GM23338 (cell line): ENCODE measurements at regions not wholly inside any gene's neighbourhood (a gene's known extent, or its start where the extent isn't known, plus 50 kb on each side); places are given as distances from the start of the nearest gene placed in this dataset.

Experiments used
- ATAC-seq: fragments of 200-7000 bp; cut with Tn5 transposase; 3 replicates; pipeline ENCODE4 v1.9.1; 2020
- DNase-seq: peaks from one replicate; pipeline ENCODE4 v3.0.0-alpha.2; 2015; ENCODE audit warnings: low spot score
- H2AFZ ChIP-seq: fragments of 200-600 bp; sonication (generic); 2 replicates; pipeline ENCODE4 v1.8.0; 2016; ENCODE audit warnings: antibody characterized with exemption, mild to moderate bottlenecking, moderate library complexity
- H3F3A ChIP-seq: fragments of 200-600 bp; sonication (generic); replicated peaks from 2 replicates; pipeline ENCODE4 v1.8.0; 2017; ENCODE audit warnings: antibody characterized with exemption, mixed run types, low read depth
- H3K27ac ChIP-seq: fragments of 200-600 bp; sonication (generic); 2 replicates; pipeline ENCODE4 v1.6.1; 2016; ENCODE audit warnings: low read depth
- H3K27me3 ChIP-seq: fragments of 200-600 bp; sonication (generic); 2 replicates; pipeline ENCODE4 v1.8.0; 2016; ENCODE audit warnings: mild to moderate bottlenecking, mixed run types, moderate library complexity; ENCODE audit not compliant: insufficient read depth
- H3K36me3 ChIP-seq: fragments of 200-600 bp; sonication (generic); 2 replicates; pipeline ENCODE4 v1.8.0; 2016; ENCODE audit warnings: mild to moderate bottlenecking; ENCODE audit not compliant: insufficient read depth
- H3K4me1 ChIP-seq: fragments of 200-600 bp; sonication (generic); 2 replicates; pipeline ENCODE4 v1.8.0; 2016; ENCODE audit warnings: mild to moderate bottlenecking, moderate library complexity; ENCODE audit not compliant: insufficient read depth
- H3K4me2 ChIP-seq: fragments of 200-600 bp; sonication (generic); 2 replicates; pipeline ENCODE4 v1.7.1; 2017; ENCODE audit warnings: mixed run types
- H3K4me3 ChIP-seq: fragments of 200-600 bp; sonication (generic); 2 replicates; pipeline ENCODE4 v1.6.1; 2016; ENCODE audit warnings: mixed run types
- H3K79me2 ChIP-seq: fragments of 200-600 bp; sonication (generic); replicated peaks from 2 replicates; pipeline ENCODE4 v1.8.0; 2017; ENCODE audit warnings: mild to moderate bottlenecking; ENCODE audit not compliant: insufficient read depth
- H3K9me2 ChIP-seq: fragments of 200-600 bp; sonication (generic); 2 replicates; pipeline ENCODE4 v1.8.0; 2017; ENCODE audit not compliant: insufficient read depth
- H4K20me1 ChIP-seq: fragments of 200-600 bp; sonication (generic); replicated peaks from 2 replicates; pipeline ENCODE4 v1.8.0; 2017; ENCODE audit warnings: mild to moderate bottlenecking; ENCODE audit not compliant: insufficient read depth
- H3K27ac Mint-ChIP-seq: 2 replicates; pipeline ENCODE4 v1.8.0; 2020; ENCODE audit warnings: inconsistent platforms, mild to moderate bottlenecking, moderate library complexity, mixed read lengths
- H3K27me3 Mint-ChIP-seq: 3 replicates; pipeline ENCODE4 v1.8.0; 2022; ENCODE audit warnings: low read depth, mild to moderate bottlenecking, moderate library complexity, mixed read lengths, inconsistent platforms; ENCODE audit not compliant: insufficient read depth, poor library complexity
- H3K36me3 Mint-ChIP-seq: 3 replicates; pipeline ENCODE4 v1.8.0; 2021; ENCODE audit warnings: low read depth, mild to moderate bottlenecking, inconsistent platforms, moderate library complexity, mixed read lengths
- H3K4me1 Mint-ChIP-seq: 3 replicates; pipeline ENCODE4 v1.8.0; 2020; ENCODE audit warnings: mild to moderate bottlenecking, inconsistent platforms, mixed read lengths
- H3K4me3 Mint-ChIP-seq: 3 replicates; pipeline ENCODE4 v1.8.0; 2021; ENCODE audit warnings: moderate library complexity, mild to moderate bottlenecking, inconsistent platforms, mixed read lengths
- H3K9me3 Mint-ChIP-seq: 3 replicates; pipeline ENCODE4 v1.8.0; 2020; ENCODE audit warnings: moderate library complexity, mild to moderate bottlenecking, inconsistent platforms, mixed read lengths
- CREB1 ChIP-seq: fragments of 250-450 bp; sonication (Bioruptor Pico); IDR thresholded peaks from 2 replicates; pipeline ENCODE4 v1.5.0; 2020; ENCODE audit warnings: low read depth, mild to moderate bottlenecking, moderate library complexity
- CTCF ChIP-seq, 2 experiments: fragments of 200-600 bp in 1 of 2; sonication (generic) in 1 of 2; conservative IDR thresholded peaks; 2 replicates each; pipeline versions ENCODE4 v1.5.1 to v1.6.1; 2016 to 2017; ENCODE audit warnings: antibody characterized with exemption in 2 of 2, low read depth in 2 of 2, mild to moderate bottlenecking in 2 of 2, moderate library complexity in 1 of 2
- ETS1 ChIP-seq: IDR thresholded peaks from 2 replicates; pipeline ENCODE4 v1.6.1; 2016; ENCODE audit warnings: antibody characterized with exemption
- EZH2 ChIP-seq: fragments of 200-600 bp; sonication (generic); IDR thresholded peaks from one replicate; pipeline ENCODE4 v1.8.0; 2017; ENCODE audit warnings: antibody characterized with exemption, mild to moderate bottlenecking, low read depth; ENCODE audit not compliant: unreplicated experiment
- EZH2phosphoT487 ChIP-seq: fragments of 200-600 bp; sonication (generic); IDR thresholded peaks from one replicate; pipeline ENCODE4 v1.8.1; 2018; ENCODE audit warnings: antibody characterized with exemption; ENCODE audit not compliant: unreplicated experiment
- JUNB ChIP-seq: IDR thresholded peaks from one replicate; pipeline ENCODE4 v1.6.1; 2016; ENCODE audit warnings: antibody characterized with exemption; ENCODE audit not compliant: unreplicated experiment
- NANOG ChIP-seq: IDR thresholded peaks from 2 replicates; pipeline ENCODE4 v1.6.1; 2016; ENCODE audit warnings: antibody characterized with exemption, borderline replicate concordance
- POLR2AphosphoS5 ChIP-seq: IDR thresholded peaks from 2 replicates; pipeline ENCODE4 v1.6.1; 2016; ENCODE audit warnings: antibody characterized with exemption, low read depth
- REST ChIP-seq: IDR thresholded peaks from one replicate; pipeline ENCODE4 v1.6.1; 2018; ENCODE audit warnings: antibody characterized with exemption; ENCODE audit not compliant: unreplicated experiment
- STAT1 ChIP-seq: IDR thresholded peaks from one replicate; pipeline ENCODE4 v1.6.1; 2016; ENCODE audit warnings: antibody characterized with exemption; ENCODE audit not compliant: unreplicated experiment
- ZNF114 ChIP-seq: fragments of 250-450 bp; sonication (Bioruptor Pico); IDR thresholded peaks from 2 replicates; pipeline ENCODE4 v1.5.0; 2020; ENCODE audit warnings: mild to moderate bottlenecking, moderate library complexity
- ZNF331 ChIP-seq: fragments of 250-450 bp; sonication (Bioruptor Pico); IDR thresholded peaks from 2 replicates; pipeline ENCODE4 v1.5.0; 2020; ENCODE audit warnings: low read depth, mild to moderate bottlenecking, moderate library complexity
- ZNF462 ChIP-seq: fragments of 250-450 bp; sonication (Bioruptor Pico); IDR thresholded peaks from 2 replicates; pipeline ENCODE4 v1.5.0; 2020; ENCODE audit warnings: mild to moderate bottlenecking, moderate library complexity

GRCh38 chr2:47237375-47238334 is 61.3 kb upstream of the CALM2 start:
- peak; percentile 82 for DNase-seq

More at GRCh38 chr2:47237375-47238334, 61.3 kb upstream of the CALM2 start:
- no peaks in the 10 kb centered on the region for H3K36me3 ChIP-seq
- H3K4me1 ChIP-seq: peaks cover 33% of the 10 kb centered on the region
- peak overlapping the region; percentile 86 for H3K27ac Mint-ChIP-seq
- H4K20me1 ChIP-seq: no peaks in the 10 kb centered on the region
- H3K27me3 Mint-ChIP-seq: peaks cover 20% of the 10 kb centered on the region
- H3K4me3 ChIP-seq: no peak overlapping the region
- H3K79me2 ChIP-seq: no peaks in the 10 kb centered on the region
- H3K4me1 Mint-ChIP-seq: peaks cover 48% of the 10 kb centered on the region
- peak overlapping the region; percentile 1; the same call in 1 of the 2 replicates for H2AFZ ChIP-seq
- no peaks in the 10 kb centered on the region for H3K9me3 Mint-ChIP-seq
- peaks cover 14% of the 10 kb centered on the region; the same call in 1 of the 2 replicates for H3F3A ChIP-seq
- H3K9me2 ChIP-seq: peaks cover 10% of the 10 kb centered on the region; the same call in 1 of the 2 replicates
- peak overlapping the region; percentile 40 for H3K4me3 Mint-ChIP-seq
- H3K36me3 Mint-ChIP-seq: no peaks in the 10 kb centered on the region; the same call in 2 of the 3 replicates
- H3K4me2 ChIP-seq: peak overlapping the region; percentile 57
- H3K27me3 ChIP-seq: no peaks in the 10 kb centered on the region
- peak; percentile 64 for ATAC-seq
- no peak for TF ChIP-seq STAT1
- TF ChIP-seq JUNB: no peak
- no peak for TF ChIP-seq REST
- TF ChIP-seq ZNF114: no peak
- TF ChIP-seq POLR2AphosphoS5: no peak
- TF ChIP-seq NANOG: no peak
- TF ChIP-seq ETS1: no peak
- TF ChIP-seq ZNF462 (CRISPR knock-in tag): no peak
- TF ChIP-seq EZH2: no peak
- TF ChIP-seq EZH2phosphoT487: no peak
- TF ChIP-seq ZNF331 (CRISPR knock-in tag): no peak
- no peak for TF ChIP-seq CREB1 (CRISPR knock-in tag)
- no peak for TF ChIP-seq CTCF (conservative IDR thresholded peaks at IDR 0.05; ENCODE audit: low read depth in 2 of 2)
- peak overlapping the region; percentile 67 for H3K27ac ChIP-seq
